HepG2 (cell line): ENCODE measurements at regions not wholly inside any gene's neighbourhood (a gene's known extent, or its start where the extent isn't known, plus 50 kb on each side); places are given as distances from the start of the nearest gene placed in this dataset.

Source experiments
- CTCF ChIP-seq: sonication (generic); formaldehyde crosslinking; IDR thresholded peaks from 2 replicates; pipeline ENCODE4 v1.5.0; 2020; ENCODE audit warnings: mild to moderate bottlenecking, missing genetic modification reagents, moderate library complexity
- FIP1L1 ChIP-seq: fragments of 200-400 bp; formaldehyde crosslinking; IDR thresholded peaks from 2 replicates; pipeline ENCODE4 v1.6.1; 2018; ENCODE audit warnings: low read depth, mild to moderate bottlenecking, low read length, moderate library complexity, borderline replicate concordance; ENCODE audit not compliant: insufficient read depth
- POLR2A ChIP-seq, 2 experiments: IDR thresholded peaks; 2 replicates each; pipeline ENCODE4 v1.6.1; 2011; ENCODE audit warnings: low read depth in 2 of 2, low read length in 2 of 2, mild to moderate bottlenecking in 1 of 2, moderate library complexity in 1 of 2; ENCODE audit not compliant: insufficient read depth in 1 of 2
- TBP ChIP-seq: sonication (generic); formaldehyde crosslinking; IDR thresholded peaks from 2 replicates; pipeline ENCODE4 v1.5.0; 2020; ENCODE audit warnings: missing genetic modification reagents

- TF ChIP-seq TBP (CRISPR knock-in tag) (no peak), FIP1L1 (no peak), POLR2A (IDR thresholded peaks at IDR 0.05; ENCODE audit: insufficient read depth in 1 of 2, low read depth in 2 of 2, low read length in 2 of 2) (no peak), CTCF (CRISPR knock-in tag) (no peak)
Measured at GRCh38 chr15:29390051-29390450, 120.4 kb upstream of the NSMCE3 start.
